A549 (cell line): ENCODE measurements at regions not wholly inside any gene's neighbourhood (a gene's known extent, or its start where the extent isn't known, plus 50 kb on each side); places are given as distances from the start of the nearest gene placed in this dataset.

Experiments used
- ATAC-seq, 2 experiments: fragments of 200-7000 bp in 1 of 2; fragments of >200 bp in 1 of 2; cut with Nextera tagmentation in 1 of 2; cut with Tn5 transposase in 1 of 2; 3 replicates each; pipeline versions ENCODE4 v1.8.0 to v1.9.1; 2018 to 2020; ENCODE audit warnings: mild to moderate bottlenecking in 1 of 2, moderate library complexity in 1 of 2
- CTCF ChIA-PET: fragments of 300-600 bp; sonication (Branson Sonifier 250); formaldehyde crosslinking; extraction: SDS; loops from one replicate; lab custom pipeline; 2021; ENCODE audit warnings: antibody characterized with exemption, inconsistent platforms; lab: Yijun Ruan, JAX
- POLR2A ChIA-PET: fragments of 350-600 bp; formaldehyde crosslinking; extraction: SDS; loops from one replicate; lab custom pipeline; 2021; ENCODE audit warnings: antibody characterized with exemption, inconsistent platforms; lab: Yijun Ruan, JAX
- DNase-seq, 2 experiments: peaks; one replicate each; pipeline versions ENCODE4 v3.0.0 to v3.0.0-alpha.2; 2011 to 2016; ENCODE audit warnings: low read depth in 1 of 2, low spot score in 1 of 2
- FAIRE-seq: peaks from 2 replicates; lab custom pipeline; 2011; peaks lifted over from hg19 to GRCh38; lab: Jason Lieb, UNC
- H3K27ac ChIP-seq, 2 experiments: fragments of >200 bp; sonication (Bioruptor Twin); formaldehyde crosslinking; 3 replicates each; pipeline ENCODE4 v1.5.1; 2016 to 2017
- H3K4me1 ChIP-seq: fragments of >200 bp; sonication (Bioruptor Twin); formaldehyde crosslinking; 3 replicates; pipeline ENCODE4 v1.6.1; 2016
- H3K4me2 ChIP-seq: fragments of >200 bp; sonication (Bioruptor Twin); formaldehyde crosslinking; 3 replicates; pipeline ENCODE4 v1.6.1; 2016
- H3K4me3 ChIP-seq: fragments of >200 bp; sonication (Bioruptor Twin); formaldehyde crosslinking; 3 replicates; pipeline ENCODE4 v1.5.1; 2016
- H3K9me3 ChIP-seq: fragments of >200 bp; sonication (Bioruptor Twin); formaldehyde crosslinking; 3 replicates; pipeline ENCODE4 v1.6.1; 2016
- BHLHE40 ChIP-seq: IDR thresholded peaks from 2 replicates; pipeline ENCODE4 v1.6.1; 2012; ENCODE audit warnings: low read depth, low read length, inconsistent platforms
- CBX8 ChIP-seq: fragments of 200-600 bp; sonication (generic); IDR thresholded peaks from 2 replicates; pipeline ENCODE4 v1.6.1; 2016
- CEBPB ChIP-seq, 2 experiments: fragments of >200 bp in 1 of 2; sonication (Bioruptor Twin) in 1 of 2; formaldehyde crosslinking in 1 of 2; IDR thresholded peaks; 2 replicates each; pipeline ENCODE4 v1.6.1; 2012 to 2016
- CHD2 ChIP-seq: fragments of 150-350 bp; IDR thresholded peaks from 2 replicates; pipeline ENCODE4 v1.6.1; 2014; ENCODE audit warnings: low read length; ENCODE audit not compliant: partially characterized antibody
- EHF ChIP-seq: fragments of 250-450 bp; sonication (Bioruptor Pico); IDR thresholded peaks from 2 replicates; pipeline ENCODE4 v1.5.0; 2020; ENCODE audit warnings: mild to moderate bottlenecking
- EP300 ChIP-seq, 2 experiments: fragments of >200 bp; sonication (Bioruptor Twin); formaldehyde crosslinking; IDR thresholded peaks; 2 replicates in 1 of 2; 3 replicates in 1 of 2; pipeline ENCODE4 v1.6.1; 2016 to 2017
- ESRRA ChIP-seq: fragments of 150-350 bp; IDR thresholded peaks from 2 replicates; pipeline ENCODE4 v1.6.1; 2014; ENCODE audit warnings: mild to moderate bottlenecking, low read length, borderline replicate concordance
- FOSL2 ChIP-seq, 2 experiments: fragments of 450-650 bp in 1 of 2; fragments of >200 bp in 1 of 2; sonication (Bioruptor Twin) in 1 of 2; formaldehyde crosslinking; IDR thresholded peaks; 2 replicates each; pipeline versions ENCODE4 v1.5.0 to v1.6.1; 2016 to 2020; ENCODE audit warnings: mild to moderate bottlenecking in 1 of 2, moderate library complexity in 1 of 2
- FOXS1 ChIP-seq: fragments of 250-450 bp; sonication (Bioruptor Pico); IDR thresholded peaks from 2 replicates; pipeline ENCODE4 v1.5.0; 2020; ENCODE audit warnings: mild to moderate bottlenecking, moderate library complexity
- HEYL ChIP-seq: fragments of 250-450 bp; sonication (Bioruptor Pico); IDR thresholded peaks from 2 replicates; pipeline ENCODE4 v1.8.0; 2021; ENCODE audit warnings: mild to moderate bottlenecking, moderate library complexity
- HOXA7 ChIP-seq: fragments of 250-450 bp; sonication (Bioruptor Pico); IDR thresholded peaks from 2 replicates; pipeline ENCODE4 v1.5.0; 2020; ENCODE audit warnings: mild to moderate bottlenecking, moderate library complexity
- HOXB13 ChIP-seq: fragments of 250-450 bp; sonication (Bioruptor Pico); IDR thresholded peaks from 2 replicates; pipeline ENCODE4 v1.5.0; 2020; ENCODE audit warnings: low read depth, mild to moderate bottlenecking, moderate library complexity
- KDM5A ChIP-seq: fragments of 200-600 bp; sonication (generic); IDR thresholded peaks from 2 replicates; pipeline ENCODE4 v1.6.1; 2016; ENCODE audit warnings: antibody characterized with exemption, mild to moderate bottlenecking
- MAFK ChIP-seq: fragments of 450-650 bp; IDR thresholded peaks from 2 replicates; pipeline ENCODE4 v1.6.1; 2014; ENCODE audit not compliant: partially characterized antibody
- MYC ChIP-seq: IDR thresholded peaks from 2 replicates; pipeline ENCODE4 v1.6.1; 2012; ENCODE audit warnings: mild to moderate bottlenecking, inconsistent platforms, low read length, improper control_type of control experiment, borderline replicate concordance
- NFE2L2 ChIP-seq: fragments of 150-350 bp; conservative IDR thresholded peaks from 2 replicates; pipeline ENCODE4 v1.6.1; 2014; ENCODE audit warnings: low read length
- NPAS2 ChIP-seq: fragments of 250-450 bp; sonication (Bioruptor Pico); IDR thresholded peaks from 2 replicates; pipeline ENCODE4 v1.8.0; 2022; ENCODE audit warnings: mild to moderate bottlenecking, moderate library complexity, borderline replicate concordance
- POLR2AphosphoS2 ChIP-seq: conservative IDR thresholded peaks from 2 replicates; pipeline ENCODE4 v1.6.1; 2012; ENCODE audit warnings: low read length, improper control_type of control experiment, inconsistent platforms
- RARB ChIP-seq: fragments of 250-450 bp; sonication (Bioruptor Pico); IDR thresholded peaks from 2 replicates; pipeline ENCODE4 v1.8.0; 2021; ENCODE audit warnings: mild to moderate bottlenecking, moderate library complexity
- SREBF2 ChIP-seq: fragments of 450-650 bp; IDR thresholded peaks from 2 replicates; pipeline ENCODE4 v1.6.1; 2014; ENCODE audit warnings: mild to moderate bottlenecking, moderate library complexity
- TP53 ChIP-seq: fragments of 250-450 bp; sonication (Bioruptor Pico); IDR thresholded peaks from 2 replicates; pipeline ENCODE4 v1.5.0; 2021; ENCODE audit warnings: mild to moderate bottlenecking, moderate library complexity
- ZC3H11A ChIP-seq: fragments of 450-650 bp; IDR thresholded peaks from 2 replicates; pipeline ENCODE4 v1.6.1; 2014; ENCODE audit warnings: antibody characterized with exemption, mild to moderate bottlenecking
- ZNF302 ChIP-seq: fragments of 250-450 bp; sonication (Bioruptor Pico); IDR thresholded peaks from 2 replicates; pipeline ENCODE4 v1.9.0; 2021; ENCODE audit warnings: inconsistent platforms, mild to moderate bottlenecking, moderate library complexity
- ZSCAN20 ChIP-seq: fragments of 250-450 bp; sonication (Bioruptor Pico); IDR thresholded peaks from 2 replicates; pipeline ENCODE4 v1.8.0; 2022; ENCODE audit warnings: mild to moderate bottlenecking, moderate library complexity
- WGBS: methylation state at CpG from one replicate; pipeline ENCODE4 v1.1.6; 2017; ENCODE audit errors: missing lambda C conversion rate; 5-methylcytosine and 5-hydroxymethylcytosine counted together
- TF ChIP-seq, protein P1 (sequence below): fragments of 200-600 bp; sonication (generic); IDR thresholded peaks from 2 replicates; pipeline ENCODE4 v1.6.1; 2016; ENCODE audit warnings: antibody characterized with exemption, mild to moderate bottlenecking, moderate library complexity

DNA sequence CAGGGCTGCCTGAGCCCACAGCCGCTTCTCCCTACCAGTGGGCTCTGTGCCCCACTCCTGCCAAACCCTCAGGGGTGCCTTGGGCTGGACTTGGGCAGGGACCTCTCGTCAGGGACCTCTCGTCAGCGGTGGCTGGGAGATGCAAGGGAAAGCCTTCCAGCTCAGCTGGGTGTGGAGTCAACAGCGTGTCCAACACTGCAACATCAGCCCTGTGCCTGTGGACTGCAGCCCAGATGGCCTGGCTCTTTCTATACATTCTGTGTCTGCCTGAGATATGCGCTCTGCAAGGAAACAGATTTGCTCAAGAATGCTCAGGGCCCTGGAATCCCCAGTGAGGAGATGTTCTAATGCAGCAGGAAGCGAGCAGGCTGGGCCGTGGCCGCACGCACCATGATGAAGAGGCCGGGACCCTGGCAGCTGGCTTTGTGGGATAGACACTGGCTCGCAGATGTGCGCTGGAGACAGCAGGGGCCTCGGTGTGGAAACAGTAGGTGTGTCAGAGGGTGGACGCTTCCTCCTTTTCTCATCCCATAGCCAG, 85.0 kb upstream of the COL5A1 start:
- no peak overlapping the region for H3K4me2 ChIP-seq
- WGBS: 88% methylated on average over 14 of the region's 15 CpGs
- TF ChIP-seq HEYL: no peak
- no peak for TF ChIP-seq BHLHE40
- no peak for TF ChIP-seq POLR2AphosphoS2
- TF ChIP-seq CHD2: no peak
- TF ChIP-seq, protein P1, sequence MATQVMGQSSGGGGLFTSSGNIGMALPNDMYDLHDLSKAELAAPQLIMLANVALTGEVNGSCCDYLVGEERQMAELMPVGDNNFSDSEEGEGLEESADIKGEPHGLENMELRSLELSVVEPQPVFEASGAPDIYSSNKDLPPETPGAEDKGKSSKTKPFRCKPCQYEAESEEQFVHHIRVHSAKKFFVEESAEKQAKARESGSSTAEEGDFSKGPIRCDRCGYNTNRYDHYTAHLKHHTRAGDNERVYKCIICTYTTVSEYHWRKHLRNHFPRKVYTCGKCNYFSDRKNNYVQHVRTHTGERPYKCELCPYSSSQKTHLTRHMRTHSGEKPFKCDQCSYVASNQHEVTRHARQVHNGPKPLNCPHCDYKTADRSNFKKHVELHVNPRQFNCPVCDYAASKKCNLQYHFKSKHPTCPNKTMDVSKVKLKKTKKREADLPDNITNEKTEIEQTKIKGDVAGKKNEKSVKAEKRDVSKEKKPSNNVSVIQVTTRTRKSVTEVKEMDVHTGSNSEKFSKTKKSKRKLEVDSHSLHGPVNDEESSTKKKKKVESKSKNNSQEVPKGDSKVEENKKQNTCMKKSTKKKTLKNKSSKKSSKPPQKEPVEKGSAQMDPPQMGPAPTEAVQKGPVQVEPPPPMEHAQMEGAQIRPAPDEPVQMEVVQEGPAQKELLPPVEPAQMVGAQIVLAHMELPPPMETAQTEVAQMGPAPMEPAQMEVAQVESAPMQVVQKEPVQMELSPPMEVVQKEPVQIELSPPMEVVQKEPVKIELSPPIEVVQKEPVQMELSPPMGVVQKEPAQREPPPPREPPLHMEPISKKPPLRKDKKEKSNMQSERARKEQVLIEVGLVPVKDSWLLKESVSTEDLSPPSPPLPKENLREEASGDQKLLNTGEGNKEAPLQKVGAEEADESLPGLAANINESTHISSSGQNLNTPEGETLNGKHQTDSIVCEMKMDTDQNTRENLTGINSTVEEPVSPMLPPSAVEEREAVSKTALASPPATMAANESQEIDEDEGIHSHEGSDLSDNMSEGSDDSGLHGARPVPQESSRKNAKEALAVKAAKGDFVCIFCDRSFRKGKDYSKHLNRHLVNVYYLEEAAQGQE: no peak
- TF ChIP-seq ZSCAN20 (CRISPR knock-in tag): no peak
- TF ChIP-seq ZNF302 (CRISPR knock-in tag): no peak
- TF ChIP-seq ESRRA: no peak
- TF ChIP-seq SREBF2: no peak
- no peak for TF ChIP-seq HOXB13 (CRISPR knock-in tag)
- no peak for TF ChIP-seq FOXS1
- TF ChIP-seq, all 56 proteins: peak for 0
- ATAC-seq (no peak; a peak in 1 of 6 replicates), DNase-seq (no peak), FAIRE-seq (no peak)
- POLR2A ChIA-PET: no interaction called here
- H3K4me1 ChIP-seq: peaks cover 17% of the 10 kb centered on the region
- no peaks in the 10 kb centered on the region for H3K9me3 ChIP-seq
- no peak overlapping the region for H3K27ac ChIP-seq
- CTCF ChIA-PET: interaction anchor here (1.1 to 3.1 kb wide), 4 partner anchors 14 to 107 kb away, joined by 3 to 11 read pairs (median 6); no protein-coding TSS in a partner anchor
- H3K4me3 ChIP-seq: no peak overlapping the region

DNA sequence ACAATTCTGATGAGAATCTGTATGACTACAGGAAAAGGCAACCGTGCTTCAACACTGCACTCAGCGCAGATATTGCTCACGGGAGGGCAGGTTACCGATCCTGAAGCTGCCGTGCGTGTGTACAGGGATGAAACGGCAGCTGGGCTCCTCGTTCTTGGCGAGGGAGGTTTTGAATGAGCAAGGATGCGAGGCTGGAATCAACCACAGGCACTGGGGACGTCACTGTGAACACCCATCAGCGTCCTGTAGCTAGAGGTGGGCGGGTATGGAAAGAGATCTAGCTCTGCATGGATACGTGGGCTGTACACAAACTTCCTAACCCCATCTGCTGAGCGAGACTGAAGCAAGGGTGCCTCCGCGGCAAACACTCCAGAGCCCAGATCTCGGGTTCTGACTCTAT, 84.3 kb upstream of the COL5A1 start:
- peaks cover 10% of the 10 kb centered on the region for H3K4me1 ChIP-seq
- no peak overlapping the region for H3K4me3 ChIP-seq
- ATAC-seq (no peak), FAIRE-seq (no peak), DNase-seq (no peak)
- ChIA-PET POLR2A (no interaction called here), CTCF (interaction anchor here (1.4 to 3.1 kb wide), 2 partner anchors 15 to 108 kb away, joined by 3 to 11 read pairs; no protein-coding TSS in a partner anchor)
- no peaks in the 10 kb centered on the region for H3K9me3 ChIP-seq
- 75% methylated on average over 18 of the region's 18 CpGs for WGBS
- no peak overlapping the region for H3K27ac ChIP-seq
- no peak for TF ChIP-seq NPAS2
- no peak for TF ChIP-seq TP53 (CRISPR knock-in tag)
- no peak for TF ChIP-seq ZNF302 (CRISPR knock-in tag)
- TF ChIP-seq EP300 (IDR thresholded peaks at IDR 0.05): no peak
- TF ChIP-seq EHF: no peak
- TF ChIP-seq NFE2L2: no peak
- TF ChIP-seq POLR2AphosphoS2: no peak
- TF ChIP-seq CBX8: no peak
- TF ChIP-seq FOSL2 (IDR thresholded peaks at IDR 0.05): no peak
- no peak for TF ChIP-seq FOSL2 (CRISPR knock-in tag; IDR thresholded peaks at IDR 0.05)
- TF ChIP-seq HOXA7 (CRISPR knock-in tag): no peak
- no peak for TF ChIP-seq CEBPB (IDR thresholded peaks at IDR 0.05)
- TF ChIP-seq MYC: no peak
- no peak for TF ChIP-seq FOXS1
- no peak for TF ChIP-seq SREBF2
- no peak for TF ChIP-seq ZC3H11A
- TF ChIP-seq ESRRA: no peak
- TF ChIP-seq RARB (CRISPR knock-in tag): no peak
- no peak for TF ChIP-seq MAFK
- TF ChIP-seq KDM5A: no peak
- TF ChIP-seq ZSCAN20 (CRISPR knock-in tag): no peak
- H3K4me2 ChIP-seq: no peak overlapping the region
